Sigmoid colon (tissue), 4 donors: ENCODE measurements at regions not wholly inside any gene's neighbourhood (a gene's known extent, or its start where the extent isn't known, plus 50 kb on each side); places are given as distances from the start of the nearest gene placed in this dataset.

Experiments
- CTCF ChIP-seq, 4 experiments: fragments of 450-650 bp in 3 of 4; fragments of 200-600 bp in 1 of 4; IDR thresholded peaks; one replicate each; pipeline ENCODE4 v1.5.1; 2016 to 2019; ENCODE audit warnings: antibody characterized with exemption in 4 of 4, mild to moderate bottlenecking in 3 of 4, moderate library complexity in 2 of 4
- EP300 ChIP-seq, 4 donors: sonication (generic); formaldehyde crosslinking; IDR thresholded peaks; one replicate each; pipeline ENCODE4 v1.6.1; 2017; ENCODE audit warnings: antibody characterized with exemption in 4 of 4
- POLR2A ChIP-seq, 2 donors: fragments of 450-650 bp; IDR thresholded peaks; one replicate each; pipeline ENCODE4 v1.6.1; 2016; ENCODE audit warnings: antibody characterized with exemption in 2 of 2, mild to moderate bottlenecking in 2 of 2, moderate library complexity in 2 of 2
- POLR2AphosphoS5 ChIP-seq, 4 donors: sonication (generic); formaldehyde crosslinking; IDR thresholded peaks; one replicate each; pipeline ENCODE4 v1.6.1; 2017; ENCODE audit warnings: antibody characterized with exemption in 4 of 4

- TF ChIP-seq CTCF (IDR thresholded peaks at IDR 0.05) (no peak), POLR2A (IDR thresholded peaks at IDR 0.05) (no peak), POLR2AphosphoS5 (IDR thresholded peaks at IDR 0.05) (no peak), EP300 (IDR thresholded peaks at IDR 0.05) (no peak)
Observed at GRCh38 chr4:178453057-178453456, 1010.8 kb upstream of the AGA start.
